GM19043 (cell line): ENCODE measurements at regions not wholly inside any gene's neighbourhood (a gene's known extent, or its start where the extent isn't known, plus 50 kb on each side); places are given as distances from the start of the nearest gene placed in this dataset.
"Not testable (repeated sequence)": the region's sequence is repeated elsewhere in the genome, so short reads cannot be mapped to it uniquely, and the experiment has no call there.

Experiments used
- ATAC-seq: cut with Tn5 transposase; IDR thresholded peaks from one replicate; pipeline ENCODE4 v1.9.1; 2021; ENCODE audit warnings: low read depth; ENCODE audit not compliant: unreplicated experiment

- no peak for ATAC-seq
Observed at GRCh38 chr2:187857826-187858225, 303.6 kb upstream of the TFPI start.

GRCh38 chr2:187862715-187863114, 308.5 kb upstream of the TFPI start:
- ATAC-seq: no peak

- ATAC-seq: no peak
Observed at GRCh38 chr2:187865025-187865424, 310.8 kb upstream of the TFPI start.

GRCh38 chr2:187867165-187867564, 312.9 kb upstream of the TFPI start:
- ATAC-seq: no peak

GRCh38 chr2:187869195-187869594, 315.0 kb upstream of the TFPI start:
- ATAC-seq: no peak

GRCh38 chr2:187871506-187871905, 317.3 kb upstream of the TFPI start:
- ATAC-seq: no peak

- no peak for ATAC-seq
Observed at GRCh38 chr2:187873132-187873531, 318.9 kb upstream of the TFPI start.

GRCh38 chr2:187874786-187875185, 320.6 kb upstream of the TFPI start:
- ATAC-seq: no peak

- ATAC-seq: no peak
Observed at GRCh38 chr2:187875261-187876141, 321.3 kb upstream of the TFPI start.

GRCh38 chr2:187876554-187876953, 322.3 kb upstream of the TFPI start:
- ATAC-seq: no peak

GRCh38 chr2:187877391-187877790, 323.2 kb upstream of the TFPI start:
- ATAC-seq: no peak

- no peak for ATAC-seq
Observed at GRCh38 chr2:187878112-187878511, 323.9 kb upstream of the TFPI start.

- ATAC-seq: no peak
Observed at GRCh38 chr2:187879491-187879890, 325.3 kb upstream of the TFPI start.

- no peak for ATAC-seq
Observed at GRCh38 chr2:187884003-187884402, 329.8 kb upstream of the TFPI start.

GRCh38 chr2:187890690-187891089, 336.5 kb upstream of the TFPI start:
- no peak for ATAC-seq

- no peak for ATAC-seq
Observed at GRCh38 chr2:187900021-187900420, 345.8 kb upstream of the TFPI start.

- no peak for ATAC-seq
Observed at GRCh38 chr2:187906021-187906420, 351.8 kb upstream of the TFPI start.

- ATAC-seq: not testable (repeated sequence)
Observed at GRCh38 chr2:187910922-187911321, 356.7 kb upstream of the TFPI start.

- ATAC-seq: no peak
Observed at GRCh38 chr2:187912950-187913349, 358.7 kb upstream of the TFPI start.

- no peak for ATAC-seq
Observed at GRCh38 chr2:187915810-187916209, 361.6 kb upstream of the TFPI start.

- ATAC-seq: no peak
Observed at GRCh38 chr2:187916799-187917198, 362.6 kb upstream of the TFPI start.

- no peak for ATAC-seq
Observed at GRCh38 chr2:187917535-187917934, 363.3 kb upstream of the TFPI start.
